Sigmoid colon (tissue), 6 donors: ENCODE measurements at regions not wholly inside any gene's neighbourhood (a gene's known extent, or its start where the extent isn't known, plus 50 kb on each side); places are given as distances from the start of the nearest gene placed in this dataset.

Source experiments
- DNase-seq: peaks from one replicate; pipeline ENCODE4 v3.0.0-alpha.2; 2019
- H3K27ac ChIP-seq, 4 donors: fragments of 200-600 bp; sonication (generic); one replicate each; pipeline ENCODE4 v1.5.1; 2016 to 2019; ENCODE audit warnings: mild to moderate bottlenecking in 1 of 4
- H3K27me3 ChIP-seq, 3 donors: fragments of 200-600 bp; sonication (generic); one replicate each; pipeline ENCODE4 v1.5.1; 2019; ENCODE audit warnings: mild to moderate bottlenecking in 1 of 3
- H3K36me3 ChIP-seq, 4 donors: fragments of 200-600 bp; sonication (generic); one replicate each; pipeline ENCODE4 v1.5.1; 2016 to 2019
- H3K4me1 ChIP-seq, 4 donors: fragments of 200-600 bp; sonication (generic); one replicate each; pipeline ENCODE4 v1.5.1; 2017 to 2019
- H3K4me3 ChIP-seq, 4 donors: fragments of 200-600 bp; sonication (generic); one replicate each; pipeline ENCODE4 v1.5.1; 2017 to 2019; ENCODE audit warnings: mild to moderate bottlenecking in 2 of 4, moderate library complexity in 1 of 4
- H3K9me3 ChIP-seq, 4 donors: fragments of 200-600 bp in 3 of 4; sonication (generic) in 3 of 4; one replicate each; pipeline versions ENCODE4 v1.5.1 to v1.6.1; 2013 to 2019
- CTCF ChIP-seq, 4 experiments: fragments of 450-650 bp in 3 of 4; fragments of 200-600 bp in 1 of 4; IDR thresholded peaks; one replicate each; pipeline ENCODE4 v1.5.1; 2016 to 2019; ENCODE audit warnings: antibody characterized with exemption in 4 of 4, mild to moderate bottlenecking in 3 of 4, moderate library complexity in 2 of 4
- EP300 ChIP-seq, 4 donors: sonication (generic); formaldehyde crosslinking; IDR thresholded peaks; one replicate each; pipeline ENCODE4 v1.6.1; 2017; ENCODE audit warnings: antibody characterized with exemption in 4 of 4
- POLR2A ChIP-seq, 2 donors: fragments of 450-650 bp; IDR thresholded peaks; one replicate each; pipeline ENCODE4 v1.6.1; 2016; ENCODE audit warnings: antibody characterized with exemption in 2 of 2, mild to moderate bottlenecking in 2 of 2, moderate library complexity in 2 of 2
- POLR2AphosphoS5 ChIP-seq, 4 donors: sonication (generic); formaldehyde crosslinking; IDR thresholded peaks; one replicate each; pipeline ENCODE4 v1.6.1; 2017; ENCODE audit warnings: antibody characterized with exemption in 4 of 4
- WGBS, 2 donors: extraction: QIAGEN DNeasy Blood & Tissue Kit; methylation state at CpG; one replicate each; pipeline ENCODE4 v1.1.7; 2013; 5-methylcytosine and 5-hydroxymethylcytosine counted together
- intact Hi-C: fragments of 100-400 bp; cut with DNase I; formaldehyde crosslinking; loops from one replicate; pipeline ENCODE4 v1.15.1; 2023
- donor health status: healthy with polysubstance abuse.
- donor health status: healthy.

- Histone ChIP-seq H3K4me3 (no peak overlapping the region), H3K4me1 (no peaks in the 10 kb centered on the region), H3K27ac (no peak overlapping the region), H3K27me3 (no peaks in the 10 kb centered on the region), H3K9me3 (no peaks in the 10 kb centered on the region), H3K36me3 (no peaks in the 10 kb centered on the region)
- 90 to 91% methylated on average over 2 of the region's 2 CpGs for WGBS, 2 donors
- DNase-seq = no peak
- TF ChIP-seq POLR2A (IDR thresholded peaks at IDR 0.05) = no peak
- no peak for TF ChIP-seq CTCF (IDR thresholded peaks at IDR 0.05)
- no peak for TF ChIP-seq EP300 (IDR thresholded peaks at IDR 0.05)
- TF ChIP-seq POLR2AphosphoS5 (IDR thresholded peaks at IDR 0.05) = no peak
- intact Hi-C loops = no loop called here
Observed at GRCh38 chr4:81685104-81685503, 213.4 kb upstream of the RASGEF1B start.

- no peaks in the 10 kb centered on the region for H3K36me3 ChIP-seq
- 92 to 94% methylated on average over 4 of the region's 4 CpGs for WGBS, 2 donors
- intact Hi-C loops = no loop called here
Observed at GRCh38 chr4:81684352-81684751, 212.6 kb upstream of the RASGEF1B start.

GRCh38 chr4:81682492-81682891, 210.8 kb upstream of the RASGEF1B start:
- intact Hi-C loops = no loop called here
- no peak overlapping the region for H3K27ac ChIP-seq
- no peaks in the 10 kb centered on the region for H3K9me3 ChIP-seq
- H3K4me3 ChIP-seq = no peak overlapping the region
- H3K27me3 ChIP-seq = no peaks in the 10 kb centered on the region
- 92 to 93% methylated on average over 6 of the region's 6 CpGs for WGBS, 2 donors
- TF ChIP-seq POLR2A (IDR thresholded peaks at IDR 0.05) (no peak), EP300 (IDR thresholded peaks at IDR 0.05) (no peak), POLR2AphosphoS5 (IDR thresholded peaks at IDR 0.05) (no peak)
- H3K4me1 ChIP-seq = no peaks in the 10 kb centered on the region
- H3K36me3 ChIP-seq = no peaks in the 10 kb centered on the region
- no peak for DNase-seq

More at GRCh38 chr4:81684352-81684751, 212.6 kb upstream of the RASGEF1B start:
- no peaks in the 10 kb centered on the region for H3K27me3 ChIP-seq
- no peak overlapping the region for H3K27ac ChIP-seq
- H3K4me3 ChIP-seq = no peak overlapping the region
- TF ChIP-seq CTCF (IDR thresholded peaks at IDR 0.05) (no peak), POLR2A (IDR thresholded peaks at IDR 0.05) (no peak), POLR2AphosphoS5 (IDR thresholded peaks at IDR 0.05) (no peak), EP300 (IDR thresholded peaks at IDR 0.05) (no peak)
- no peaks in the 10 kb centered on the region for H3K9me3 ChIP-seq
- DNase-seq = no peak
- no peaks in the 10 kb centered on the region for H3K4me1 ChIP-seq

- H3K4me3 ChIP-seq = no peak overlapping the region
- DNase-seq = no peak
Observed at GRCh38 chr4:81679315-81679714, 207.6 kb upstream of the RASGEF1B start.

GRCh38 chr4:81678801-81679200, 207.1 kb upstream of the RASGEF1B start:
- intact Hi-C loops = no loop called here
- TF ChIP-seq CTCF (IDR thresholded peaks at IDR 0.05) (no peak), EP300 (IDR thresholded peaks at IDR 0.05) (no peak), POLR2AphosphoS5 (IDR thresholded peaks at IDR 0.05) (no peak), POLR2A (IDR thresholded peaks at IDR 0.05) (no peak)
- Histone ChIP-seq H3K9me3 (no peaks in the 10 kb centered on the region), H3K4me3 (no peak overlapping the region), H3K27me3 (no peaks in the 10 kb centered on the region), H3K36me3 (no peaks in the 10 kb centered on the region), H3K27ac (no peak overlapping the region), H3K4me1 (peaks cover 0 to 10% (median 0%) of the 10 kb centered on the region in 4 donors)
- DNase-seq = no peak
- WGBS, 2 donors = 90 to 94% methylated on average over 3 of the region's 3 CpGs

More at GRCh38 chr4:81679315-81679714, 207.6 kb upstream of the RASGEF1B start:
- no peaks in the 10 kb centered on the region for H3K9me3 ChIP-seq
- no peak overlapping the region for H3K27ac ChIP-seq
- H3K27me3 ChIP-seq = no peaks in the 10 kb centered on the region
- intact Hi-C loops = no loop called here
- peaks cover 0 to 10% (median 0%) of the 10 kb centered on the region in 4 donors for H3K4me1 ChIP-seq
- no peaks in the 10 kb centered on the region for H3K36me3 ChIP-seq
- 88 to 90% methylated on average over 3 of the region's 3 CpGs for WGBS, 2 donors
- TF ChIP-seq CTCF (IDR thresholded peaks at IDR 0.05) = no peak
- TF ChIP-seq EP300 (IDR thresholded peaks at IDR 0.05) = no peak
- TF ChIP-seq POLR2AphosphoS5 (IDR thresholded peaks at IDR 0.05) = no peak
- TF ChIP-seq POLR2A (IDR thresholded peaks at IDR 0.05) = no peak
